KG1 (cell line): ENCODE measurements at regions not wholly inside any gene's neighbourhood (a gene's known extent, or its start where the extent isn't known, plus 50 kb on each side); places are given as distances from the start of the nearest gene placed in this dataset.

Experiments
- DNase-seq: peaks from one replicate; lab custom pipeline; 2025; lab: John Stamatoyannopoulos, UW

GRCh38 chr11:116217441-116217840 is 555.3 kb downstream of the BUD13 start:
- no peak for DNase-seq

- peak; percentile 2 for DNase-seq
These were observed 555.8 kb downstream of the BUD13 start for GRCh38 chr11:116217006-116217405.

- no peak for DNase-seq
These were observed 557.2 kb downstream of the BUD13 start for GRCh38 chr11:116215471-116216113.

GRCh38 chr11:116211147-116211546 is 561.6 kb downstream of the BUD13 start:
- no peak for DNase-seq

GRCh38 chr11:116210663-116211062 is 562.1 kb downstream of the BUD13 start:
- no peak for DNase-seq

GRCh38 chr11:116209255-116209654 is 563.5 kb downstream of the BUD13 start:
- DNase-seq = no peak

GRCh38 chr11:116207421-116208141 is 565.2 kb downstream of the BUD13 start:
- no peak for DNase-seq

GRCh38 chr11:116207019-116207418 is 565.8 kb downstream of the BUD13 start:
- DNase-seq = no peak

- DNase-seq = no peak
These were observed 569.9 kb downstream of the BUD13 start for GRCh38 chr11:116202922-116203321.

GRCh38 chr11:116200564-116200963 is 572.2 kb downstream of the BUD13 start:
- no peak for DNase-seq

- DNase-seq = no peak
These were observed 573.6 kb downstream of the BUD13 start for GRCh38 chr11:116199182-116199581.

- no peak for DNase-seq
These were observed 578.5 kb downstream of the BUD13 start for GRCh38 chr11:116194156-116194904.

- no peak for DNase-seq
These were observed 579.3 kb downstream of the BUD13 start for GRCh38 chr11:116193321-116194131.

- DNase-seq = no peak
These were observed 580.1 kb downstream of the BUD13 start for GRCh38 chr11:116192509-116193210.

GRCh38 chr11:116190861-116191260 is 581.9 kb downstream of the BUD13 start:
- DNase-seq = no peak

- no peak for DNase-seq
These were observed 583.2 kb downstream of the BUD13 start for GRCh38 chr11:116189408-116190170.

- no peak for DNase-seq
These were observed 584.4 kb downstream of the BUD13 start for GRCh38 chr11:116188350-116188749.

GRCh38 chr11:116187026-116187425 is 585.8 kb downstream of the BUD13 start:
- DNase-seq = no peak

GRCh38 chr11:116185551-116185950 is 587.2 kb downstream of the BUD13 start:
- no peak for DNase-seq

- no peak for DNase-seq
These were observed 588.0 kb downstream of the BUD13 start for GRCh38 chr11:116184763-116185162.
